NCI-H2107 treated with DMSO at 0.1 percent for 48 hours (cell line): ENCODE measurements at regions not wholly inside any gene's neighbourhood (a gene's known extent, or its start where the extent isn't known, plus 50 kb on each side); places are given as distances from the start of the nearest gene placed in this dataset.
"Not testable (repeated sequence)": the region's sequence is repeated elsewhere in the genome, so short reads cannot be mapped to it uniquely, and the experiment has no call there.

ENCODE experiments used
- DNase-seq: peaks from one replicate; lab custom pipeline; 2025; ENCODE audit not compliant: unreplicated experiment; lab: John Stamatoyannopoulos, UW

- DNase-seq: no peak
These were observed 97.1 kb downstream of the PLPPR4 start for GRCh38 chr1:99361406-99361805.

GRCh38 chr1:99363531-99363930 lies 99.2 kb downstream of the PLPPR4 start:
- DNase-seq: no peak

GRCh38 chr1:99365141-99365540 lies 100.8 kb downstream of the PLPPR4 start:
- no peak for DNase-seq

GRCh38 chr1:99365545-99365944 lies 101.3 kb downstream of the PLPPR4 start:
- DNase-seq: no peak

- no peak for DNase-seq
These were observed 104.9 kb downstream of the PLPPR4 start for GRCh38 chr1:99369154-99369553.

GRCh38 chr1:99370476-99370875 lies 106.2 kb downstream of the PLPPR4 start:
- no peak for DNase-seq

- DNase-seq: no peak
These were observed 107.1 kb downstream of the PLPPR4 start for GRCh38 chr1:99371413-99371812.

GRCh38 chr1:99374109-99374508 lies 109.8 kb downstream of the PLPPR4 start:
- DNase-seq: no peak

- not testable (repeated sequence) for DNase-seq
These were observed 110.4 kb downstream of the PLPPR4 start for GRCh38 chr1:99374693-99375092.

- DNase-seq: no peak
These were observed 119.7 kb downstream of the PLPPR4 start for GRCh38 chr1:99384021-99384420.

GRCh38 chr1:99385852-99386251 lies 121.6 kb downstream of the PLPPR4 start:
- no peak for DNase-seq

GRCh38 chr1:99396389-99396788 lies 132.1 kb downstream of the PLPPR4 start:
- DNase-seq: no peak

- DNase-seq: no peak
These were observed 132.7 kb downstream of the PLPPR4 start for GRCh38 chr1:99397029-99397428.

- DNase-seq: no peak
These were observed 133.6 kb downstream of the PLPPR4 start for GRCh38 chr1:99397863-99398262.

- DNase-seq: not testable (repeated sequence)
These were observed 137.3 kb downstream of the PLPPR4 start for GRCh38 chr1:99401556-99401955.

GRCh38 chr1:99404399-99404798 lies 140.1 kb downstream of the PLPPR4 start:
- DNase-seq: not testable (repeated sequence)

GRCh38 chr1:99405325-99405724 lies 141.0 kb downstream of the PLPPR4 start:
- DNase-seq: not testable (repeated sequence)

GRCh38 chr1:99407018-99407417 lies 142.7 kb downstream of the PLPPR4 start:
- no peak for DNase-seq

- no peak for DNase-seq
These were observed 159.8 kb downstream of the PLPPR4 start for GRCh38 chr1:99424087-99424486.

- DNase-seq: no peak
These were observed 165.5 kb downstream of the PLPPR4 start for GRCh38 chr1:99429754-99430153.

- no peak for DNase-seq
These were observed 174.5 kb downstream of the PLPPR4 start for GRCh38 chr1:99438656-99439230.

- no peak for DNase-seq
These were observed 175.3 kb downstream of the PLPPR4 start for GRCh38 chr1:99439433-99440075.
